GM18505 (cell line): ENCODE measurements at regions not wholly inside any gene's neighbourhood (a gene's known extent, or its start where the extent isn't known, plus 50 kb on each side); places are given as distances from the start of the nearest gene placed in this dataset.
"Not testable (repeated sequence)": the region's sequence is repeated elsewhere in the genome, so short reads cannot be mapped to it uniquely, and the experiment has no call there.

Source experiments
- ATAC-seq: cut with Tn5 transposase; IDR thresholded peaks from one replicate; pipeline ENCODE4 v1.9.1; 2021; ENCODE audit not compliant: unreplicated experiment
- POLR2A ChIP-seq: IDR thresholded peaks from 4 replicates; pipeline ENCODE4 v1.6.1; 2011; ENCODE audit warnings: borderline replicate concordance; ENCODE audit not compliant: insufficient read depth, insufficient read length; ENCODE audit errors: extremely low read depth

DNA sequence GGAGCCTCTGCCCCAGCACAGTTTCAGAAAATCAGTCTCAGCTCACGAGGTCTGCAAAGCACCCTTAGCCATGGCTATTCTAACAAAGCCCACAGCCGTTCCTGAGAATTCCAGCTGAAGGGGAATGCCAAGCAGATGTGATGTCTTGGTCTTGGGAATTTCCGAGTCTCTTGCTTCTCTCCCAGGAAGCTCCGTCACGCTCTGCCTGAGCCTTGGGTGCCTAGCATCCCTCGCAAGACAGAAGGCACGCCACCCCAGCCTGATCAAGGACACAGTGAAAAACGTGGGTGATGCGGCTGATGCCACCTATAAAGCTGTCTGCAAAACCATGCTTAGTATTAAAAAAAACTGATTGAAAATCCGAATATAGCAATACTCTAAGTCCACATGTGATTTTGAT lies 254.6 kb downstream of the SH3BP4 start:
- no peak for TF ChIP-seq POLR2A
- no peak for ATAC-seq

DNA sequence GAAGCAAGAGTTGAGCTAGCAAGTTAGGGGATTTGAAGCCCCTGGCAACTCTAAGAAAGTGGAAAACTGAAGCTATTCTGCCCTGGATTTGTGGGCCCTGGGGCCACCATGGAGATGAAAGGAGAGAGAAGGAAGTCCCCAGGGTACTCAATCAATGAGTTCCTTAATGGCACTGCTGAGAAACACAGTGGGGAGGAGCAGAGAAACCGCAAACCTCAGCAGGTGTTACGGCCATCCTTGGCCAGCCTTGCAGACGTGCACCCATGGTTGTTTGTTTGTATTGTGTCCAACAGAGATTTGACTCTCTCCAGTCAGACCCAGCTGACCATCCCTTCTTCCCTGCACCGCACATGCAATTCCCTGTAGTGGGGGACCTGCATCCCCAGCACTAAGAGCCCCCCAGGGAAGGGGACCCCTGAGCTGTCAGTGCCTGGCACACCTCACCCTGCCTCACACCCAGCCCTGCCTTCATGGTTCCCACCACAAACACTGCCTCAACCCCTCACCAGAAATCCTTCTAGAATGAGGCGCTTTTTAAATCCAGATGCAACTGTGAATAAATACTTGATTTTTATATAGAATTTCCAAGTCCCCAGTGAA lies 255.3 kb downstream of the SH3BP4 start:
- TF ChIP-seq POLR2A, result no peak
- ATAC-seq, result no peak

DNA sequence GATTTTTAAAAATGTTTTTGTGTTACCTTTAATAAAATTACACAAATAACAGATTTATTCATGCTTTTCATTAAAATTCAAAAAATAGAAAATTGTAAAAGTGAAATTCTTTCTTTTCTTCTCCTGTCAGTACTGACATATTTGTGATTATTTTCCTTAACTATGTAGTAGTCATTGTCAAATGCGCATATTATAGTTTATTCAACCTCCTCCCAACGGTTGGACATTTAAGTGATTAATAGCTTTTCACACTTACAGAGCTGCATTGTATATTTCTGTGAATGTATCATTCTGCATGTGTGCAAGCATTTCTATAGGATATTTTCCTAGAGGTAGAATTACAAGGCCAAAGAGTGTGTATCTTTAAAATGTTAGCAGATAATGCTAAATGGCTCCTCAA lies 259.2 kb downstream of the SH3BP4 start:
- TF ChIP-seq POLR2A, result no peak
- ATAC-seq, result no peak

DNA sequence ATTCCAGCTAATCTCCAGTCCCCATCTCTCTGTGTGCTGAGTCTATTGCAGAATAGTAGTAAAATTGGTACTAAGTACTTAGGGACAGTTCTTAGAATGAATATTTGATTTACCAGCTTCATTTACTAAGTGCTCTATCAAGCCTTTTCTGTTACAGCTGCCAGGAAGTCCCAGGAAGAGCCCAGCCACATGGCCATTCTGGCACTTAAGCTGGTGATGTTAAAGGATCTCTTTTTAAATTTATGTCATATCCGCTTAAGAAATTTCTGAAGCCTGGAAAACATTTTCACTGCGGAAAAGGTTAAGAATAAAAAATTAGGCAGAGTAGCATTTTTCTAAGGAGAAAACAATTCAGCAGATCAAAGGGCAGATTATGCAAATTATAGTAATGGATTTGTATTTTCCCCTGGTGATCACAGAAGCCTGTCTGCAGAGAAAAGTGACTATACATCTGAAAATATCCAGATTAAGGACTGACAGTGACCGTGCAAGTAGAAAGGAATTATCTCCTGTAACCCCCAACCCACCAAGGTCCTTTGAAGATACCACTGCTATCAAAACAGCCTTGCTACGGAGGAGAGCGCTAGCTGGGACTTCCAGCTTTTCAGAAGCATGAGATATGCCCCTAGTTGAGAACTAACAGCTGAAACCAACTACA lies 260.8 kb downstream of the SH3BP4 start:
- no peak for TF ChIP-seq POLR2A
- ATAC-seq, result no peak

DNA sequence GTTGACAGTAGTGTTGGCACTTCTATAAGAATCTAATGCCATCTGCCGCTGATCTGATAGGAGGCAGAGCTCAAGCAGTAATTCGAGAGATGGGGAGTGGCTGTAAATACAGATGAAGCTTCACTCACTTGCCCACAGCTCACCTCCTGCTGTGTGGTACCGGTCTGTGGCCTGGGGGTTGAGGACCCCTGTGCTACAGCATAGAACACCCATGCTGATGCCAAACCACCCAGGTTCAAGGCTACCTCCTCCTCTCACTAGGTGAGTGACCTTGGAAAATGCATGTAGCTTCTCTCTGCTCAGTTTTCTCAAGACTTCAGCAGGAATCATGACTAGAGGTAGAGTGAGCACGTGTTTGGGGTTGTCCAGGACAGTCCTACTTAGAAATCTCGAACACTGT lies 263.4 kb downstream of the SH3BP4 start:
- ATAC-seq, result no peak
- no peak for TF ChIP-seq POLR2A

DNA sequence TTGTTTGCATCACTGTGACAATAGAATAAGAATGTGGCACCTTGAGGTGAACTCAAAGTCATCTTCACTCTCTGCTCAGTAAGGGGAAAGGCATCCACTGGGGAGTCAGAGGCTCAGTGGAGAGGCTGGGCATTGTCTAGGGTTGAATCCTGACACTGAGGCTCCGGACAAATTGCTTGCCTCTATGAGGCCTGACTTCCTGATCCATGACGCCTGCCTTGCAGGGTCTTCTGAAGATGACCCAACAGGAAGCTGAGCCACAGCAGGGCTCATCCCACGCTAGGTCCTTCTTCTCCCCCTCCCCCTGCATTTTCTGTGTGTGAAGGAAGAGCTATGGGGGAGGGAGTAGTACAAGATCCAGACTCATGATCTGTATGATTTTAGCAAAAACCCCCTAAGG lies 265.1 kb downstream of the SH3BP4 start:
- ATAC-seq, result no peak
- no peak for TF ChIP-seq POLR2A

DNA sequence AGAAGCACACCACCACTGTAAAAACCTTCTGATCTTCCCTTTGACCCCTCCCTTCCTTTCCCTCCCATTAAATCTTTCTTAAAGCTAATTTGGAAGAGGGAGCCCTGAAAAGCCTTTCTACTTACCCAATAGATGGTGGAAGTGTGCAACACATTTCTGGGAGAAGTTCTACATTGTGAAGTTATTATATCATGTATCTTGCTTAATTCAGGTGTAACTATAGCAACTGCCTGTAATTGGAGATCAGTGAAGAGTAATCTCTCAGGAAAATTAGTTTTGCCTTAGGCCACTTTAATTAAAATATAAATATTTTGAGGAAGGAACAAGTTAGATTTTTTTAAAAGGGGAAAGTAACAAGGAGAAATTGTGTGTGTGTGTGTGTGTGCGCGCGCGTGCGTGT lies 266.0 kb downstream of the SH3BP4 start:
- no peak for ATAC-seq
- no peak for TF ChIP-seq POLR2A

DNA sequence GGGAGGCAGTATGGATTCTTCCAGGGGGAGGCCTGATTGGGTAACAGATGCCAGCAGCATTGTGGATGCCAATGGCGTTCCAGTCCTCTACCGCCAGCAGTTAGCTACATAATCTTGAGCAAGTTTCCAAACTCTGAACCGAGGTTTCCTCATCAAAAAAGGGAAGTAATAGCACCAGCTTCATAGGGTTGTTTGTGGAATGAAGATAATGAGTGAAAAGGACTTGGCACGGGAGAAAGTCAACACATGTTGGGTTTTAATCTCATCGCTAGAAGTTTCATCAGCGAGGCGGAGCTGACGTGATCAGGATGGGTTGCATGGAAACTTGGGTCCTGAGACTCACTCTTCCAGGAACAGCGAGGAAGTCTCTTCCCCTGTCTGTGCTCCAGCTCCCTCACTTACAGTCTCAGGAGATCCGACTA lies 266.7 kb downstream of the SH3BP4 start:
- TF ChIP-seq POLR2A, result no peak
- ATAC-seq, result no peak

DNA sequence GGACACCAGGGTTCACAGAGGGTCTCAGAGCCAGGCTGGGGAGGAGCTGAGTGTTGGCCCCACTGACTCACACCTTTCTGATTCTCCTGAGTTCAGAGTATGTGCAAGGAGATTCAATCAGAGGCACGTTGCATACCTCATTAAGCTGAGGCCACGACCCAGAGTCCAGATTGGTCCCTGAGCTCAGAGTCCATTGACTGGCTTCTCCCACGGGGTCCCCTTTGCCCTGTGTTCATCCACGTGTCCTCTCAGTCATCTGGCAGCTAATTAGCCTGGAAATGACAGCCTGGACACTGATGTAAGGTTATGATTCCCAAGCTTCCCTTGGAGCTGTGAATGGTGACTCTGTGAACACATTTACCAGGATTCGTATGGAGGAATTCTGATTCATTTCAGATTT lies 267.2 kb downstream of the SH3BP4 start:
- ATAC-seq, result no peak
- TF ChIP-seq POLR2A, result no peak

DNA sequence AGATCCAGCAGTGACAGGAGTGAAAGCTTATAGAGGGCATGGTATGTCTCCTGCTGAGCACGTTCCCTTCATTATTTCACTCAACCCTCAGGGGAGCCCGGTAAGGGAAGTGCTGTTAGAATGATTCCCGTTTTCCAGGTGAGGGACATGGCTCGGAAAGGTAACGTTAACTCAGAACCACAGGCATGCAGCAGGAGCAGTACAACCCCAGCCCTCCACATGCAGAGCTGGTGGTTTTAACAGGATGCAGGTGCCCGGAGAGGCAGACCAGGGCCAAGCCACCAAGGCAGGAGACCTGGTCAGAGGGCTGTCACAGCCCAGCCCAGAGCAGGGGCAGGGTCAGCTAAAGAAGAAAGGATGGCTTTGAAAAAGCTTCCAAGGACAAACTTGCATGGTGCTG lies 268.5 kb downstream of the SH3BP4 start:
- no peak for ATAC-seq
- TF ChIP-seq POLR2A, result no peak

DNA sequence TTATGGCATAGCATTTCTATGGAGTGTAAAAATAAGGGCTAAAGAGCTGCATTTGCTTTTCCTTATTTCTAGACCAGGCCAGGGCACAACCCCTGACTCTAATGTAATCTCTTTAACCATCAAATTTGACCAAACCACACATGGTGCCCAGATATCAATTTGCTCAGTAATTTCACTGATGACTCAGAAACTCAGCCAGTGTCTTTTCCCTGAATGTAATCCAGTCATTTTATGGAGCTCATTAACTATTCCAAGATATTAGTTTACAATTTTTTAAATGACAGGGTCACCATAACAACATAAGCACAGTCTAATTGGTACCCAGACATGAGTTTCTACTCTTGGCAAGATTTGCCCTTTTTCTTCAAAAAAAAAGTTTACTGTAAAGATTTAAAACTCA lies 270.8 kb upstream of the AGAP1 start:
- no peak for ATAC-seq
- TF ChIP-seq POLR2A, result no peak

DNA sequence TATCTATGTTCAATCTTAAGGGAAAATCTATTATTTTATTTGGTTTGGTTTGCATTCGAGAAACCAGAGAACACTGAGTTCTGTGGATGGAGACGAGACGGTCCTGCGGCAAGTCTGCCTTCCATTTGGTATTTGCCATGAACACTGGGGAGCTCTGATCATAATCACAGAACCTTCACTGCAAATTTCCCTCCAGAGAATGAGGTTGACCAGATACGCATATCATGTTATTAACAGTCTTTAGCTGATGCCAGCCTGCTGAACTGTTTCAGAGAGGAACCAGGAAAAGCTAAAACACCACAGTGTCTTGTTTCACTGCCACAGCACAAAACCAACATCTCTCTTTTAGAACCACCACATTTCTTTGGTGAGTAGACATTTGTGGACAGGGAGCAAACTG lies 269.4 kb upstream of the AGAP1 start:
- TF ChIP-seq POLR2A, result no peak
- no peak for ATAC-seq

DNA sequence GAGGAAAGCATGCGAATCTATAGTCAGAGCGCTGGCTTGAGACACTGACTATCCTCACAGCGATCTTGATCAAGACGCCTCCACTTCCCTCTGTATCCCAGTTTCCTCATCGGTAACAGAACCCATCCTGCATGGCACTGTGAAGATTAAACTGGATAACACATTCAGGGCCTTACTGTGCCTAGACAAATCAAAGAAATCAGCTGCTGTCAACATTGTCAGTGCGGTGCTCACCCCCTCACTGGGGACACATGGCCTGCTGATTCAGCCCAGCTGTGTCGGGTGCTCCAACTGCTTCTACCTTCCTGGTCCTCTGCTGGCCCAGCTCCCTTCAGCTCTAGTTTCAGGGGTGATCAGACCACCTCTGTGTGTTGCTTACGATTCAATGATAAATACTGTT lies 268.6 kb upstream of the AGAP1 start:
- ATAC-seq, result no peak
- TF ChIP-seq POLR2A, result no peak

DNA sequence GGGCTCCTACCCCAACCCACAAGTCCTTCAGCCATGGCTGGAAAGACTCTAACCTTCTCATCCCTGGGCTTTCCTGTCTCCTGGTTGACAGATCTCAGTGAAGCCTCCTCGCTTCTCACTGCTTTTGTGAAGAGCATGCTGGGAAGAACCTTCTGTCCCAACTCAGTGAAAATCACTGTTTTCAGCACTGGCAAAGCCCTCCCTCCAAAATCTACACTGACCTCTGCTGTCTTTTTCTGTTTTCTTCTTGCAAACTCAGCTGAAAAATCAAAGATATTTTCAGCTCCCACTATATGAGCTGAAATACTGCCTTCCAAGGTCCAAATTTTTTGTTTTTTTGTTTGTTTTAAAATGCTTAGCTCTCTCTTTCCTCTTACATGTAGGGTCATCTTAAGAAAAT lies 266.3 kb upstream of the AGAP1 start:
- TF ChIP-seq POLR2A, result no peak
- ATAC-seq, result no peak

DNA sequence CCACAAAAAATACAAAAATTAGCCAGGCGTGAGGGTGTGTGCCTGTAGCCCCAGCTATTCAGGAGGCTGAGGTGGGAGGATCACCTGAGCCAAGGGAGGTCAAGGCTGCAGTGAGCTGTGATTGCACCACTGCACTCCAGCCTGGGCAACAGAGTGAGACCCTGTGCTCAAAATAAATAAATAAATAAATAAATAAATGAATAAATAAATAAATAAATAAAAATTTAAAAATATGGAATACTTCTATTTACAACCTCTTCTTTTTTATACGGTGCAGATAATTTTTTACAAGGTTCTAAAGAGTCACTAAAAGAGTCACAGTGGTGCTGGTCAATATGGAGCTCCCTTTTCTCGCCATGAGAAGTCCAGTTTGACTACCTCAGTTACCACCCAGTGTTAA lies 265.4 kb upstream of the AGAP1 start:
- not testable (repeated sequence) for ATAC-seq
